ENCODE measurements at regions not wholly inside any gene's neighbourhood (a gene's known extent, or its start where the extent isn't known, plus 50 kb on each side); places are given as distances from the start of the nearest gene placed in this dataset.

DNA sequence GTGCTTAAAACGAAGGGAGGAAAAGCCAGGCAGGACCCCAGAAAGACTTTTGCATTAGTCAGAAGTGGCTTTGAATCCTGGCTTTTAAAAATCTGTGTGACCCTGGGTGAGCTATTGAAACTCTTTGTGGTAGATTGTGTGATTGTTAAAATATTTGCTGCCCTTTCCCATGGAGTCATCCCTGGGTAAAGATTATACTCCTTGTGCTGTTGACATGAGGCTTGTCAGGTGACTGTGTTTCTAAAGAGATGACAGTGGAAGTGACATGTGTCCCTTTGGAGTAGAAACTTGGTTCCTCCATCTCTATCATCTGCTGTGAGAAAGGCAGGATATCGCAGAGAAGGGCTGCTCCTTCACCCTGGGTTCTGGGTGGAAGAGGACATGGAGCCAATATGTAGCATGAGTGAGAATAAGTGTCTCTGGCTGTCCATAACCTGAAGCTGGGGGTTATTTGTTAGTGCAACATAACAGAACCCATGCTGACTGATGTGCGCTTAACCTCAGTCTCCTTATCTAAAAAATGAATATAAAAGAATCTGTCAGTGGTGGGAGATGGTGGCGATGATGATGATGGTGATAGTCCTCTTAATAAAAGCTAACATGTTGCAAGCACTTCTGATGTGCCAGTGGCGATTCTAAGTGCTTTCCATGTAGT, 187.6 kb downstream of the RHOU start:
- intact Hi-C loops (cut with DNase I): no loop called here
- no peak for TF ChIP-seq POLR2AphosphoS5 (IDR thresholded peaks at IDR 0.05)
- TF ChIP-seq EP300 (IDR thresholded peaks at IDR 0.05): no peak
- TF ChIP-seq, protein P1, sequence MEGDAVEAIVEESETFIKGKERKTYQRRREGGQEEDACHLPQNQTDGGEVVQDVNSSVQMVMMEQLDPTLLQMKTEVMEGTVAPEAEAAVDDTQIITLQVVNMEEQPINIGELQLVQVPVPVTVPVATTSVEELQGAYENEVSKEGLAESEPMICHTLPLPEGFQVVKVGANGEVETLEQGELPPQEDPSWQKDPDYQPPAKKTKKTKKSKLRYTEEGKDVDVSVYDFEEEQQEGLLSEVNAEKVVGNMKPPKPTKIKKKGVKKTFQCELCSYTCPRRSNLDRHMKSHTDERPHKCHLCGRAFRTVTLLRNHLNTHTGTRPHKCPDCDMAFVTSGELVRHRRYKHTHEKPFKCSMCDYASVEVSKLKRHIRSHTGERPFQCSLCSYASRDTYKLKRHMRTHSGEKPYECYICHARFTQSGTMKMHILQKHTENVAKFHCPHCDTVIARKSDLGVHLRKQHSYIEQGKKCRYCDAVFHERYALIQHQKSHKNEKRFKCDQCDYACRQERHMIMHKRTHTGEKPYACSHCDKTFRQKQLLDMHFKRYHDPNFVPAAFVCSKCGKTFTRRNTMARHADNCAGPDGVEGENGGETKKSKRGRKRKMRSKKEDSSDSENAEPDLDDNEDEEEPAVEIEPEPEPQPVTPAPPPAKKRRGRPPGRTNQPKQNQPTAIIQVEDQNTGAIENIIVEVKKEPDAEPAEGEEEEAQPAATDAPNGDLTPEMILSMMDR (IDR thresholded peaks at IDR 0.05): no peak
- no peak for TF ChIP-seq POLR2A (IDR thresholded peaks at IDR 0.05)

DNA sequence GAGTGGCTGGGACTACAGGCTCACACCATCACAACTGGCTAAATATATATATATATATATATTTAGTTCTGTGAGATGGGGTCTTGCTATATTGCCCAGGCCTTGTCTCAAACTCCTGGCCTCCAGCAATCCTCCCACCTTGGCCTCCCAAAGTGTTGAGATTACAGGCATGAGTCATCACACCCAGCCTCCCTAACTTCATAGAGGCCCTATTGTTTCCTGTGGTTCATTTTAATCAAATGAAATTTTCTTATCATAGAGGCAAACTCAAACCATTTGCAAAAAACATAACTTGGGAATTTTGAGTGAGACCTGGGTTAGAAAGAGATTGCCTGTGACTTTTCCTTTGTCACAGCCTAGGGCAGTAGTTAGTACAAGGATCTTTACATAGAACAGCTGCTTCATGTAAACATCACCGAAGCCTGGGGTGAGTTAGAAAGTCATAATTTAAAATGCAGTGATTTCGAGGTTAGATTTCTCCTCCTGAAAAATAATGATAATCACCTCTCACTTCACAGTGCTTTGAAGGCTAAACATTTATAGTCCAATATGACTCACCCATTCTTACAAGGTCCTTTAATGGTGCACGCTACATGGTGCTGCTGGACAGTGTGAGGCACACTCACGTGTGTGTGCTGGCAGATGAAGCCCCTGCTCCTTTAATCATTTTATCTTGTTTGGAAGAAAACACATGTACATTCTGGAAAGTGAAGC, 188.9 kb downstream of the RHOU start:
- WGBS, 2 donors: 74 to 78% methylated on average over 4 of the region's 4 CpGs
- Histone ChIP-seq H3K27ac (peak overlapping the region in 1 of 4 donors; percentile 12), H3K9me3 (peaks cover 0 to 3% (median 0%) of the 10 kb centered on the region in 4 donors), H3K4me1 (no peaks in the 10 kb centered on the region), H3K36me3 (no peaks in the 10 kb centered on the region), H3K27me3 (no peaks in the 10 kb centered on the region), H3K4me3 (no peak overlapping the region)
- intact Hi-C loops (cut with DNase I): no loop called here
- TF ChIP-seq, protein P1 (IDR thresholded peaks at IDR 0.05): no peak
- TF ChIP-seq POLR2AphosphoS5 (IDR thresholded peaks at IDR 0.05): no peak
- TF ChIP-seq EP300 (IDR thresholded peaks at IDR 0.05): no peak
- TF ChIP-seq POLR2A (IDR thresholded peaks at IDR 0.05): no peak
- DNase-seq: no peak

More for the DNA sequence above, 187.6 kb downstream of the RHOU start:
- Histone ChIP-seq H3K27ac (no peak overlapping the region), H3K9me3 (peaks cover 0 to 3% (median 0%) of the 10 kb centered on the region in 4 donors), H3K4me1 (no peaks in the 10 kb centered on the region), H3K4me3 (no peak overlapping the region), H3K36me3 (no peaks in the 10 kb centered on the region), H3K27me3 (no peaks in the 10 kb centered on the region)
- no peak for DNase-seq
- WGBS, 2 donors: 94 to 96% methylated on average over 5 of the region's 5 CpGs

DNA sequence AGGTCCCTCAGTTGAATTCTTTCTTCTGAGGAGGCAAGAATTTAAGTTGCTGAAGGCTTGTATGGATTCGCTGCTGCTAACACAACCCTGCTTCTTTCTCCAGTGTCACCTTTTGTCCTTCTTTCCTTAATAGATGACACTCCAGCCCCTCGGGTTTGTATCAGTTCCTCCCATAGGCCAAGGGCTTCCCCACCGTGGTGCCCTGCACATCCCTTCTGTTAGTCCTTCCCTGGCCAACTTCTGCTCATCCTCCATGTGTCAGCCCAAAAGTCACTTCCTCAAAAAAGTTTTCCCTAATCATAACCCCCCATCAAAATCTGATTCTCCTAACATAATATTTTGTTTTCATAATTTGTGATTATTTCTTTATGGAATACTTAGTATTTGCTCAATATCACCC, 190.4 kb downstream of the RHOU start:
- Histone ChIP-seq H3K36me3 (no peaks in the 10 kb centered on the region), H3K4me3 (no peak overlapping the region), H3K9me3 (peaks cover 0 to 3% (median 1%) of the 10 kb centered on the region in 4 donors), H3K27ac (no peak overlapping the region), H3K4me1 (no peaks in the 10 kb centered on the region), H3K27me3 (no peaks in the 10 kb centered on the region)
- WGBS, 2 donors: 86 to 95% methylated on average over 3 of the region's 3 CpGs
- DNase-seq: no peak
- intact Hi-C loops (cut with DNase I): no loop called here
- no peak for TF ChIP-seq EP300 (IDR thresholded peaks at IDR 0.05)
- no peak for TF ChIP-seq POLR2AphosphoS5 (IDR thresholded peaks at IDR 0.05)
- TF ChIP-seq, protein P1 (IDR thresholded peaks at IDR 0.05): no peak
- TF ChIP-seq POLR2A (IDR thresholded peaks at IDR 0.05): no peak

DNA sequence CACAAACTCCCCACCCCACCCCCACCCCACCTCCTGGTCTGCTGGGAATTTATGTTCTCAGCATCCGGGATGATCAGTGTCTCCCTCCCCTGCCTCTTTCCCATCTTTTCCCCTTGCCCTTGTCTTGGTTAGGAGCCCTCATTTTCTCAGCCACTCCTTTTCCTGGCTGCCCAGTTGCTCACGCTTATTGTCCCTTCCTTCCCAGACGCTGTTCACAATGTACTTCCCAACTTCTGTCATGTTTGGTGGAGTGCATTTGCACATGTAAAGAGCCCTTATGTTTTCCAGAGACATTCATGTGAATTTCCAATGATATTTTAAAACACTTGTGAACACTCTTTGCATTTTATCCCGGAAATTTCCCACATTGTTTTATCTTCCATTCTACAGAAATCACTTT, 192.1 kb downstream of the RHOU start:
- TF ChIP-seq POLR2A (IDR thresholded peaks at IDR 0.05): no peak
- TF ChIP-seq EP300 (IDR thresholded peaks at IDR 0.05): no peak
- TF ChIP-seq POLR2AphosphoS5 (IDR thresholded peaks at IDR 0.05): no peak
- TF ChIP-seq, protein P1 (IDR thresholded peaks at IDR 0.05): no peak

More for the DNA sequence above, 192.1 kb downstream of the RHOU start:
- no peak overlapping the region for H3K27ac ChIP-seq
- H3K36me3 ChIP-seq: no peaks in the 10 kb centered on the region
- WGBS, 2 donors: 86 to 87% methylated on average over 4 of the region's 4 CpGs
- intact Hi-C loops (cut with DNase I): no loop called here
- H3K27me3 ChIP-seq: no peaks in the 10 kb centered on the region
- no peak overlapping the region for H3K4me3 ChIP-seq
- no peaks in the 10 kb centered on the region for H3K4me1 ChIP-seq
- peaks cover 0 to 3% (median 1%) of the 10 kb centered on the region in 4 donors for H3K9me3 ChIP-seq
- no peak for DNase-seq

All from sigmoid colon (tissue), 6 donors.